Hematopoietic multipotent progenitor cell treated with erythropoietin and hydrocortisone succinate and interleukin-3 and kit ligand, for 8 days (in vitro differentiated cells): ENCODE measurements at regions not wholly inside any gene's neighbourhood (a gene's known extent, or its start where the extent isn't known, plus 50 kb on each side); places are given as distances from the start of the nearest gene placed in this dataset.
A peak's percentile ranks its signal among the peaks of the same experiment; 100 is the strongest.
"Not testable (repeated sequence)": the region's sequence is repeated elsewhere in the genome, so short reads cannot be mapped to it uniquely, and the experiment has no call there.

Experiments
- DNase-seq: peaks from one replicate; pipeline ENCODE4 v3.0.0-alpha.2; 2015

DNA sequence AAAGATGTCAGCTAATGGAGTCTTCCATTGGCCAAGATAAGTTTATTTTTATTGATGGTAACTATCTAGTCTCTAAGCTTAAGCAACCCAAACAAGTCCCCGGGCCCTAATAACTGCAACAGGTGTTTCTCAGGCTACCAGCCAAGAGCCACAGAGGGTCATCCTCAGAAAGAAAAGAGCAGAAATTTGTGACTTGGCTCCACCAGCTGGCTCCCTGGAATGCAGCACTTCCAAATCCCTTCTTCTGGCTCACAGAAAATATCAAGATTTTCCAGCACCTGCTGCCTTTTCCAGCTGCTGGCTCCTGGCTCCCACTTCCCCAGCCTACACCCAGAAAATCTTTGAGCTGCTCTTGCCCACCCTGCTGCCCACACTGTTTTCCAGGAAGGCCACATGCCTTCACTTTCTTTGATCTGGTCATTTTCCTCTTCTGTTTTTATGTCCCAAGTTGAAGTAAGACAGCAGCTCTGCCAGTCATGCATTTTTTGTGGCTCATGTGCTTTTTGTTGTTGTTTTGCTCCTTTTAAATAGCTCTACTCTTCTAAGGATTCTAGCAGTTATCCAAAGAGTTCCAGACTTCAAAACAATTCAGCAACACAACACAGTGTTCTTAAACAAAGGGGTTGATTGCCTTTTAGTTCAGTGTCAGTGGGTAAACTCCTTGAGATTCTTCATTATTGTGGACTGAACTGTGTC lies 151.0 kb upstream of the SMLR1 start:
- no peak for DNase-seq

DNA sequence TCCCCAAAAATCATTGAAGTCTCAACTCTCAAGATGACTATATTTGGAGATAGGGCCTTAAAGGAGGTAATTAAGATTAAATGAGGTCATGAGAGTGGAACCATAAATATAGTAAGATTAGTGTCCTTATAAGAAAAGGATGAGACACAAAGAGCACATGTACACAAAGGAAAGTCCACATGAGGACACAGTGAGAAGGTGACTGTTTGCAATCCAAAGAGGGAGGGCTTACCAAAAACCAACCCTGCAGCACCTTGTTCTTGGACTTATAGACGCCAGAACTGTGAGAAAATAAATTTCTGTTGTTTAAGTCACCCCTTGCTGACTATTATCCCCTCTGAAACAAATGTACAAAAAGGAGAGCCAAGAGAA lies 150.4 kb upstream of the SMLR1 start:
- DNase-seq = no peak

DNA sequence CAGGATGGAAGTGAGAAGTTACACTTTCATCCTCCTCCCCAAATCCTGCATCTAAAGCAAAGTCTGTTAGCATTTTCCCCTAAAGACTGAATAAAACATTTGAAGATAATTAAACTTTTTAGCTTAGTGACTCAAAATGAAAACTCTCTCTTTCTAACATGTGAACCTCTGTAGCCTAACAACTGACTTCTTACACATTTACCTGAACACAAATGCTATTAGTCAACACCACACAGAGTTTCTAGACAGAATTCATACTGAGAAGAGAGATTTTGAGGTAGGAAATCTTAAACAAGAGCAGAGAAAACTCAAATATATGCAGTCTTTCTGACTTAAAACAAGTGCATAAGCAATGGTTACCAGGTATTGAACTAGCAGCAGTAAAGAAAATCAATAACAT lies 149.9 kb upstream of the SMLR1 start:
- DNase-seq = no peak

DNA sequence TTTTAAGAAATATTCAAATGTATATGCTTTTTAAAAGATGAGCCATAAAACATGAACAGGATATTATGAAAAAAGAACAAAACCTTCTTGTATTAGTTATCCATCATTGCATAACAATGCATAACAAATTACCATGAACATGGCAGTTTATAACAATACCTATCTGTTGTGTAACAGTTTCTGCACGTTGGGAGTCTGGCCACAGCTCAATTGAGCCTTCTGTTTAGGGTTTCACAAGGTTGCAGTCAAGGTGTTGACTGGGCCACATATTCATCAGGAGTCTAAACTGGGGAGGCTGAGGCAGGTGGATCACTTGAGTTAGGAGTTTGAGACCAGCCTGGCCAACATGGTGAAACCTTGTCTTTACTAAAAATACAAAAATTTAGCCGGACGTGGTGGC lies 149.4 kb upstream of the SMLR1 start:
- DNase-seq = no peak

DNA sequence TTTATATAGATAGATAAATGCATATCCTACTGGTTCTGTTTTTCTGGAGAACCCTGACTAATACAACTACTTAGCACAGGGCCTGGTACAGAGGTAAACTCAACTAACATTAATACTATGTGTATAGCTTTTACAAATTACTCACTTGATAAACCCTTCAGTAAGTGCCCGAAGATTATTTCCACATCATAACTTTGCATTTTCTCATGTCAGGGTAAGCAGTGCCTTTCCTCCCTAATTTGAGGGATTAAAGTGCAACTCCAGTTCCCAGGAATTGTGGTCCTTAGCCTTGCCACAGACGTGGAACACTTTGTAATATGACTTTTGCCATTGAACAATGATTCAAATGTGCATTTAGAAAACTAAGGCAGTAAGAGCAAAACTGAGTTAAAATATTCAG lies 147.5 kb upstream of the SMLR1 start:
- DNase-seq = no peak

DNA sequence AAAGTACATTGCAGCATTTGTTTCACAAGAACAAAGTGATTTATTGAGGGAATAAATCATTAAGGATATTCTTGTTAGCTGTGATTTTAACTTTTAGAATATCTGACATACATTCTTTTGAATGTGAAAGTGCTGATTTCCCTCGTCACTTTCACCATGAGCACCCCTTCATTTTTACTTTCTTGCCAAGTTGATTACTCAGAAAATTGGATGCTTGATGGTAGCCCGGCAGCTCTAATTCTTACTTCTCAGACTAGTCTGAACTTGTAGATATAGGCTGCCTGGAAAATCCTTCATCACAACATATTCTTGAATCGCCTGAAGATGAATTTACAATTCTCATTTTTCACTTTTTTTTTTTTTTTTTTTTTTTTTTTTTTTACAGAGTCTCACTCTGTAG lies 147.1 kb upstream of the SMLR1 start:
- DNase-seq = no peak

DNA sequence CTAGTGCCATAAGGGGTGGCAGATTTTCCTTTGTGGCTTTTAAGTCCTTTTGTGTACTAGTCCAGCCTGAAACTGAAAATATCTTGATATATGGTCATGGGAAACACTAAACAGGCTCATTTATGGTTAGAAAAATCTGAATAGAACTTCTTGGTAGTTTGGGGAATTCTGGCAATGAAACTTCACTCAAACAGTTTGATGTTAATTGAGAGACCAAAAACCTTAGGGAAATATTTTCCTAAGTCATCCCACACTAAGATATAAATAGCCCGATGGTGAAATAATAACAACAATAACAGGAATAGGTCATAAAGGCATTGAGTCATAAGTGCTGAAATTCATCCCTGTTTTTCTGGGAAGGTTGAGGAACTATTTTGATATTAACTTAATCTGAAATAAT lies 146.2 kb upstream of the SMLR1 start:
- DNase-seq = no peak

DNA sequence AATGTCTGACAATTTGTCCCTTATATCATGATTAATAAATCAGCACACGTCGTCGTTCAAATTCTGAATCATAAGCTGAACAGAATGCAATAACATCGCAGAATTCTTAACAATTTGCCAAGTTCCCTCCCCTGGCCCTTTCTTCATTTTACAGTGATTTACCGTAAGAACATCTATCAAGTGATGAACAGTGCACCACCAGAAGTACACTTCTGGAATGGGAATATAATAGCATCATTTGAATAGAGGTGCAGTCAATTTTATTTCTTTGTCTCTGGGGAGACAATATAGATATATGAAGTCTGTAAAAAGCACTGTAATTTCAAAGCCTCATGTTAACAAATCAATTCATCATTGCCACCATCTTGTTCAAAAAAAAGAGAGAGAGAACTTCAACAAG lies 145.1 kb upstream of the SMLR1 start:
- no peak for DNase-seq

DNA sequence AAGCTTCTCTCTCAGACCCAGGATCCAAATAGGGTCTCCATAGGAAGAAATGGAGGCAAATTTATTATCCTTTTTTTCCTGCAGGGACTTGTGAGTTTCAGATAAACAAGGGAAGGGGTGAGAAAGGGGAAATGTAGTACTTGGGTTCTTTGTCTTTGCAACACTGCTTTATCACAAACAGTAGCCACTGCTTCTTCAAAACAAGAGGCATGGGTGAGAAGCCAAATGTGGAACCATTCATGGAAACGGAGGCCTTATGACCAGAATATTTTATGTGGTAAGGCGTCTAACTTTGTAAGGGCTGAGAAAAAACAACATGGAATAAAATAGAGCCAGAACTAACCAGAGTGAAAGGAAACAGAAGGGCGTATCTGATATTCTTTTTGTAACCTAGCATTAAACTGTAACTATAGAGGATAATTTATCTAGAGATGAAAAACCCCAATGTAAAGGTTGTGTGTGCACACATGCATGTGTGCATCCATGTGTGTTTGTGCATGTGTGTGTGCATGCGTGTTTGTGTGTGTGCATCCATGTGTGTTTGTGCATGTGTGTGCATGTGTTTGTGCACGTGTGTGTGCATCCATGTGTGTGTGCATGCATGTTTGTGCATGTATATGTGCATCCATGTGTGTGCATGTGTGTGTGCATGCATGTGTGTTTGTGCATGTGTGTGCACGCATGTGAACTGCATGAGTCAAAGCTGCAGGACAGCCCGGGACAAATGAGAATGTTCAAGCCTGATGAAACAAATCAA lies 143.3 kb upstream of the SMLR1 start:
- no peak for DNase-seq

DNA sequence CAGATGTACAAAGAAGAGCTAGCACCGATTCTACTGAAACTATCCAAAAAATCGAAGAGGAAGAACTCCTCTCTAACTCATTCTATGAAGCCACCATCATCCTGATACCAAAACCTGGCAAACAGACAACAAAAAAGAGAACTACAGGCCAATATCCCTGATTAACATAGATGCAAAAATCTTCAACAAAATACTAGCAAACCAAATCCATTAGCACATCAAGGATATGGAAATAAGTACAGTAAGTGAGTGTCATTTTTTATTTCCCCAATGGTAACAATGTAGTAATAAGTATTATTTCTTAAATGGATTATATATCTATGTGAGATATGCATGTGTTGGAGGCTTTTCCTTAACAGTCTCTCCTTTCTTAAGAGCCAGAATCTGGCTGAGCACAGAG lies 134.5 kb upstream of the SMLR1 start:
- no peak for DNase-seq

DNA sequence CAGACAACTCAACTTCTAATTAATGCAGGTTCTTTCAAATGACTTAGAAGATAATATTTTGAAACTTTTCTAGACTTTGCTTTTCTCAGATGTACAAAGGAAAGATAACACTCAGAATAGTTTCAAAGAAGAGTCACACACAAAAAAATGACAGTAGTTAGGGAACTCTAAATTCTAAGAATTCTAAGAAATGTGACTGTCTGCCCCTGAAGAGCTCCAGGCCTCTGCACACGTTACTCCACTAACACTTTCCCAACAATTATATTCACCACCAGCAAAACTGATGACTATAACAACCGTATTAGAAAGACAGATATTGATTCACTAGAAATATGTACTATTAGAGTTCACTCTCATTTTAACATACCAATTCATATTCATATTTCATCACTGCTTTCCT lies 133.3 kb upstream of the SMLR1 start:
- no peak for DNase-seq

DNA sequence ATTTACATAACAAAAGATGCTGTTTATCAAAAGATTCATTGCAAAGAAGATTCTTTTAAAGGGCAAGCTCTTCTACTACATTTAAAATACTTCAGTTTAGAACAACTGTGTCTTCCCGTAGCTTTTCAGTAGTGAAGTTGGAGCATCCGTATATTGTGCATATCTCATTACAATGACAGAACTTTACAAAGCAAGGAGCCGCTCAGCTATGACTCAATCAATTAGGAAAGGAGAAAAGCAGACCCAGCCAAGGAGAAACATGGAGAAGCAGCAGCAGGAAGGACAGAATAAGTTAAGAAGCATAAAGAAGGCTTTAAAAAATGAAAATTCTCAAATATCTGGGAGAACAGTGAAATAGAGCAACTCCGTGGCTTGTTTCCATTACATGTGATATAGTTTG lies 132.6 kb upstream of the SMLR1 start:
- no peak for DNase-seq

DNA sequence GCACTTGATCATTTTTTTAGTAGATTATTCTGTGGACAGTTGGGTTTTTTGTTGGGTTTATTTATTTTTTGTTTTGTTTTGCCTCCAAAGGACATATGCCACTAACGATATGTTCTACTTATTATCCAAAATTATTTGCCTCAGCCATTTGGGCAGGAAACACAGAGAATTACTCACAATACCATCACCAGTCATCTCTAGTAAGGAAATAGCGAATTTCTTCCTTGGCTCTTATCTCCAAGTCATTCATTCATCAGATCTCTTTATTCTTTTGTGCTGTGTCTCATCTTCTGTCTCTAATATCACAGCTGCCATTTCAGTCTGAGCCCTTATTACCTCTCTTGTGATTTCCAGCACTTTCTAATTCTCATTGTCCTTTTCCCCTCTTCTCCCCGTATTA lies 130.4 kb upstream of the SMLR1 start:
- no peak for DNase-seq

DNA sequence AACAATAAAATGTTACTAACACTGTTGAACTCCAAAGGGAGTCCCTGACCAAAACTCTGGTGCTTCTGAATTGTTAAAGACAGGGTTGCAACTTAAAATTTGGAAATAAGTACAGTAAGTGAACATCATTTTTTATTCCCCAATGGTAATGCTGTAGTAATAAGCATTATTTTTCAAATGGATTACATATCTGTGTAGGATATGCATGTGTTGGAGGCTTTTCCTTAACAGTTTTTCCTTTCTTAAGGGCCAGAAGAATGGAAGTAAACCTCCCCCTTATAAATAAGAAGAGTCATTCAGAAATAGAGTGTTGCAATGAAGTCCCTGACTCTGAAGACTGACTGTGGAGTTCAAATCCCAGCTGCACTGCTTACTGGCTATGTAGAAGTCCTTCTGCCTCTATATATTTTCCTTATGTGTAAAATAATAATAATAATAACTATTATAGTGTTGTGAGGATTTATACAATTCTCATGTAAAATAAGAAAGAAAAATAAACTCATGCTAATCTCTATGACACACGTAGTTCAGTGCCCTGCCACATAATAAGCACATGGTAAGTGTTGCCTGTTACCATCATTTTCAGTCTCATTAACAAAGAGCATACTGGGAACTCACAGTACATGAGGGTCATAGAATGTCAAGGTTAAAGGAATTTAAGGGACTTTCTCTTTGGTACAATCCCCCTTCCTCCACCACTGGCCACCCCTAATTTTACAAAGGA lies 129.8 kb upstream of the SMLR1 start:
- DNase-seq = no peak

DNA sequence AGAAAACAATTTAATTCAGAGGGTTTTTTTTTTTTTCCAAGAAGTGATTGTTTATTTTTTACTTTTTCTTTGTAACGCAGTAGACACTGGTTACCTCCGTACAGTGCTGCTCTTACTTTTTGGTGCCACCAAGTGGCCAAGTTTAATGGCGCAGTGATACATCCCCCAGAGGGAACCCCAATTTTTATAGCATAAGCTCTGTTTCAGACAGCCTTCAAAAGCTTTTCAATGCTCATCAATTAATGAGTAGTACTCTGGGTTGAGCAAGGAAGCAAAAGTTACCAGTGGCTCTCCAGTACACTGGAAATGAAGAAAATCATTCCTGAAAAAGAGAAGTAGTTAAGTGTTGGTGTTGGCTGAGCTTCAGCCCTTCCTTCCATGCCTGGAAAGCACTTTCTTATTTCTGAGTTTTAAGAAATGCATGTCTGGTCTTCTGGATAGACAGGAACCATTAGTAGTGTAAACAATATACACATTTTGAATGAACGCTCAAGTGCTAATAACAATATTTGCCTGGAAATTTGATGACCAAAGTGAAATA lies 129.1 kb upstream of the SMLR1 start:
- peak; percentile 61 for DNase-seq

DNA sequence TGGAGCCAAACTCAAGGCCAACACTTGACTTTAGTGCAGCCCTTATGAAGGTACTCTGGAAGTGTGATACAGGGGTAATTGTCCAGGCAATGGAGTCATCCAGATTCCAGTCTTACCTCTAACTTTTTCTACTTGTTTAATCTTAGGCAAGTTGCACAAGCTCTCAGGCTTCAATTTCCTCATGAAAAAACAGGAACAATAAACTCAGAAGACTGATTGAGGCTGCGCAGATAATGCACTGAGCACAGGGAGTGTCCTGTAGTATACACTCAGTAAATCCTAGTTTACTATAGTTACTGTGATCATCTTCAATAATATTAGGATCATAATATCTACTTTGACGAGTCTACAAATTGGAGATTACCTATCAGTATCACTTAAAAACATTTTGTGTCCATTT lies 127.5 kb upstream of the SMLR1 start:
- no peak for DNase-seq

DNA sequence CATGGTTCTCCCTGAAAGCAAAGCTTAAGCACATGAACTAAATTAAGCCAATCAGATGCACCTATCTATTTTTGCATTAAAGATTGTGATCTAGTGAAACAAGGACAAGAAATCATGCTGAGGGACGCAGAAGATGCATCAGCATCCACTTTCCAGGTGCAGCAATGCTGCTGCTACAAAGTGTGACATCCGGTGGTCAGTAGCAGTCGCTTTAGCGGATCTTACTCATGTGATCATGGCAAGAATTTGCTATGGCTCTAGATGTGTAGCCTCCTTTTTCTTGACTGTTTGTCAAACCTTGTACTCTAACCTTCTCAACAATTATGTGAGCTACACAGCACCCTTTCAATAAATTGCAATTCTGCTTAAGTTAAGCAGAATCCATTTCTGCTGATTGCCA lies 126.8 kb upstream of the SMLR1 start:
- DNase-seq = no peak

DNA sequence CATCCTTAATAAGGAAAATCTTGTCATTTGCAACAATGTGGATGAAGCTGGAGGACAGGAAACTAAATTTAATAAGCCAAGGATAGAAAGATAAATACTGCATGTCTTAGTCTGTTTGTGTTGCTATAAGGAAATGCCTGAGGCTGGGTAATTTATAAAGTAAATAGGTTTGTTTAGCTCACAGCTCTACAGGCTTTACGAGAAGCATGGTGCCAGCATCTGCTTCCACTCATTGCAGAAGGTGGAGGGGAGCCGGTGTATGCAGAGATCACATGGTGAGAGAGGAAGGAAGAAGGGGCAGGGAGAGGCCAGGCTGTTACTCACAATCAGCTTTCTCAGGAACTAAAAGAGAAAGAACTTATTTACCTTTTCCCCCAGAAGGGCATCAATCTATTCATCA lies 118.9 kb upstream of the SMLR1 start:
- no peak for DNase-seq

DNA sequence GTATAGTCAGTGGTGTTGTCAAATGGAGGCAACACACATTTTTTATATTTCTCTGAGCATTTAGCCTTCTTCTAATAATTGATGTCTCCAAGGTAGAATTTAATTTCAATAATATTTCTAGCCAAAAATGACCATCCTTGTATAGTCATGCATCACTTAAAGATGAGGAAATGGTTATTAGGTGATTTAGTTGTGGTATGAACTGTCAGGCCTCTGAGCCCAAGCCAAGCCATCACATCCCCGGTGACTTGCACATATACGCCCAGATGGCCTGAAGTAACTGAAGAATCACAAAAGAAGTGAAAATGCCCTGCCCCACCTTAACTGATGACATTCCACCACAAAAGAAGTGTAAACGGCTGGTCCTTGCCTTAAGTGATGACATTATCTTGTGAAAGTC lies 115.6 kb upstream of the SMLR1 start:
- not testable (repeated sequence) for DNase-seq

DNA sequence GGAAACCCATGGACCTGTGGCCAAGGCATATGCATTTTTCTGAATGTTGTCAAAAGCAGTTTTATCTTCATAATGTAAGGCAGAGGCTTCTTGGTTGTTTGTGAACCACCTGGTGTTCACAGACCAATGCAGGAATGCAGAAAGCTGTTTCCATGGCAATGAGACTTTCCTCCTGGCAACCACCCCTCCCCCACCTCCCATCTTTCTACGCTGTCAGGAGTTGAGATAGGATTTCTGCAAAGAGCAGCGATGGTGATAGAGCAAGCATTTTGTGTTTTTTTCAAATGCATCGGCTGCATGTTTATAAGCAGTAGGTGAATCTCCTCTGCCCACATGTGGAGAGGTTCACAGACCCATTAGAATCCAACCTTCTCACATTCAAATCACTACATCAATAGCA lies 114.1 kb upstream of the SMLR1 start:
- no peak for DNase-seq

DNA sequence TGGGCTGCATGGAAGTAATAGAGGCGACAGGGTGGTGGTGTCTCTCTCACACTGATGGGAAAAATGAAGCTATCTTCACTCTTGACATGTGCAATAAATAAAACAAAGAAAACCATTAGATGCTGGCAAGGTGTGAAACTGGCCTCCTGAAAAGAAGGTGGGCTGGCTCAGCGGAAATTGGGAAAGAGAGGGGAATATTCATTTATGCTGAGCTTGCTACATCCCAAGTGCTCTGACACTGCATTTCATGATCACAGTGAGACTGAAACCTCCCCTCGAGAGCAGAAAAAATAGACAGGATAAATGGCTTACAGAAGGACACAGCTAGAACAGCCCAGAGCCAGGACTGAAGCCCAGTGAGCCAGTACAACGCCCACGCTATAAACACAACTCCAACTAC lies 112.1 kb upstream of the SMLR1 start:
- no peak for DNase-seq

DNA sequence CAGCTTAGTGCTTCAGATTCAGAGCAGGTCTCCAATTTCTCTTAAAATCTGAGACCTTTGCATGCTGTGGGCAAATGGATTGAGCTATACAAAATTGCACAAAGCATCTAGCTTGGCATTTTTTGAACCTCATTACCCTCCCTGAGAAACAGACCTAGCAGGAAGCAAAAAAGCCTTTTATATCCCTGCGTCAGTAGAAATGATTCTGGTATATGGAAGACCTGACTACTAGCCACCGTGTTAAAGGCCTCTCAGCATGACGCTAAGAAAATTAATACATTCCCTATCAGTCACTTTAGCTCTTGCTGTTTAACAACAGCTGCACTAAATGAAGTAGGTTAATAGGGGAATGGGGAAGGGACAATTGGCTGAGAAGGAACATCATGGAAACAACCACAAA lies 110.7 kb upstream of the SMLR1 start:
- DNase-seq = no peak

DNA sequence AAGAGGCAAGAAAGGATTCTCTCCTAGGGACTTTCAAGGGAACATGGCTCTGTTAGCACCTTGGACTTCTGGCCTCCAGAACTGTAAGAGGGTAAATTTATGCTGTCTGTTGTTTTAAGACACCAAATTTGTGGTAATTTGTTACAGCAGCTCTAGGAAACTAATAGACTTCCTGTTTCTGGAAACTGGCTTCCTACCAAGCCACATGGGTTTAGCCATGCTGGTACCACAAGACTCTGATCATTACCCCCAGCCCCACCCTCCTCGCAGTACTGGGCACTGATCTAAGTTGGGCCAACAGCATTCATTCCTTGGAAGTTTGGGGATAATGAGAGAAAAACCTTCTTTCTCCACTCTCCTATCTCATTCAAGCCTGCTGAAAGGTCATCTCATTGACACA lies 109.5 kb upstream of the SMLR1 start:
- DNase-seq = peak; percentile 2

DNA sequence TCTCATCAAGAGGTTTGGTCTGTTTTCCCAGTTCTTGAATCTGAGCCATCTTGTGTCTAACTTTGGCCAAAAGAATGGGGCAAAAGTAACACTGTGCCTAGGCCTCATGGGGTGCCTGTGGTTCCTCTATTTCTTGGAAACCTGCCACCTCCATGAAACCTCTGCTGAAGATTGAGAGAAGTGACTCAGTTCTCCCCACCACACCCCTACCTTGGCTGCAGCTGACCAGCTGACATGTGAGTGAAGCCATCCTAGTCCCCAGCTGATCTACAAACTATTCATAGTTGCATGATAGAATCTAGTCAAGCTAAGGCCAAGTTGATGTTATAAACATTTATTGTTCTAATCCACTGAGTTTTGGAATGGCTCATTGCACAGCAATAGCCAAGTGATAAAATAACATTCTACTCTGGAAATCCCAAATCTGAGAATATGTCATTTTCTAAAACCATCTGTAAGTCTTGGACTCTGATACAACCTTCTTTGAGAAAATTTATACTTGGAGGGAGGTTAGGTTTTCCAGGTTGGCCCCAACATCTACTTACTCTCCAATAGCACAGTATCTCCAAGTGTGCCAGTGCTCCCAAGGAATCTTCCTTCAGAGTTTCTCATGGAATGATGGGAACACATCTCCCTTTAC lies 107.0 kb upstream of the SMLR1 start:
- peak; percentile 3 for DNase-seq
